ENCODE measurements at regions not wholly inside any gene's neighbourhood (a gene's known extent, or its start where the extent isn't known, plus 50 kb on each side); places are given as distances from the start of the nearest gene placed in this dataset.

DNA sequence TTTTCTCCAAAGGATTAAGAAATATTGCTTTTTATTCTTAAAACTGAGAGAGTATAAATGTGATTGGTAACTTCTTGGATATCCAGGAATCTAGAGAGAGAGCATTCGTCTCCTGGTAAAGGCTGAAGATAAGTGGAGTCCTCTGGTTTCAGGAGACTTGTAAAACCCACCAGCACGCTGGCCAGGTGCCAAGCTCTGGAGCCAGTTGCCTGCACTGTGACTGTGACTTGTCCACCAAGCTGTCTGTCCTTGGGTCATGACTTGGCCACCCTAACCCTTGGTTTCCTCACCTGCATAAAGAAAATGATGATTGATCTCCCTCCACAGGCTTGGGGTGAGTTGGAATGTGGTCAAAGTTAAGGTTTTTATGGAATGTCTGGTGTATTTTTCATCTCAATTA lies 185.4 kb upstream of the NCKAP5 start:
- H2AFZ ChIP-seq (replicated peaks; ENCODE audit: low read length, poor library complexity) = no peak overlapping the region
- ChIA-PET POLR2A (ENCODE audit: unreplicated experiment) (no interaction called here), CTCF (no interaction called here)
- H3K14ac ChIP-seq (replicated peaks; ENCODE audit: low read depth, low read length) = peak overlapping the region; percentile 41; the same call in 1 of the 2 replicates
- peak overlapping the region; percentile 88; the same call in 2 of the 3 replicates for H2BK15ac ChIP-seq (ENCODE audit: low read depth, low read length)
- no peaks in the 10 kb centered on the region for H3K27me3 ChIP-seq (ENCODE audit: control insufficient read depth, insufficient read depth, low read length)
- peak overlapping the region; percentile 55 for H3K18ac ChIP-seq (ENCODE audit: low read depth, low read length)
- in situ Hi-C loops (cut with MboI; ENCODE audit: low sequenced_read_pairs) = no loop called here
- no peak overlapping the region for H2AK9ac ChIP-seq (replicated peaks; ENCODE audit: low read depth, low read length, poor library complexity)
- no peaks in the 10 kb centered on the region for H4K20me1 ChIP-seq (ENCODE audit: insufficient read depth, low read length)
- no peak overlapping the region for H3K56ac ChIP-seq (ENCODE audit: extremely low read depth, insufficient read depth, low read length)
- peak overlapping the region; percentile 51 for H4K91ac ChIP-seq (ENCODE audit: insufficient read depth, low read depth, low read length)
- WGBS, 2 experiments (ENCODE audit: extremely low coverage in 2 of 2, insufficient read length in 1 of 2) = 75% methylated on average over 2 of the region's 2 CpGs; no CpG with 5 or more reads in 1 of the 2 experiments
- H2BK5ac ChIP-seq (ENCODE audit: low read depth, low read length, poor library complexity, severe bottlenecking) = no peak overlapping the region
- H3K23ac ChIP-seq (ENCODE audit: low read depth, low read length) = 0 out of 2 replicates have a peak overlapping the region, but pooled peaks have one; percentile 32
- no peak for TF ChIP-seq CHD1 (IDR thresholded peaks at IDR 0.05; ENCODE audit: low read depth, low read length)
- TF ChIP-seq, protein P1, sequence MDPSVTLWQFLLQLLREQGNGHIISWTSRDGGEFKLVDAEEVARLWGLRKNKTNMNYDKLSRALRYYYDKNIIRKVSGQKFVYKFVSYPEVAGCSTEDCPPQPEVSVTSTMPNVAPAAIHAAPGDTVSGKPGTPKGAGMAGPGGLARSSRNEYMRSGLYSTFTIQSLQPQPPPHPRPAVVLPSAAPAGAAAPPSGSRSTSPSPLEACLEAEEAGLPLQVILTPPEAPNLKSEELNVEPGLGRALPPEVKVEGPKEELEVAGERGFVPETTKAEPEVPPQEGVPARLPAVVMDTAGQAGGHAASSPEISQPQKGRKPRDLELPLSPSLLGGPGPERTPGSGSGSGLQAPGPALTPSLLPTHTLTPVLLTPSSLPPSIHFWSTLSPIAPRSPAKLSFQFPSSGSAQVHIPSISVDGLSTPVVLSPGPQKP (IDR thresholded peaks at IDR 0.05; ENCODE audit: borderline replicate concordance, low read depth, low read length) = no peak
- TF ChIP-seq CEBPB (IDR thresholded peaks at IDR 0.05; ENCODE audit: low read depth, low read length) = no peak
- H4K5ac ChIP-seq (ENCODE audit: low read depth, low read length) = peak overlapping the region; percentile 30; the same call in 1 of the 2 replicates
- DNase-seq (no peak), ATAC-seq (ENCODE audit: low read depth) (no peak)
- no peaks in the 10 kb centered on the region for H3K9me3 ChIP-seq (ENCODE audit: control insufficient read depth, insufficient read depth, low read length)
- H3K36me3 ChIP-seq (ENCODE audit: control insufficient read depth, insufficient read depth, low read length) = no peaks in the 10 kb centered on the region
- no peak overlapping the region for H3K4me2 ChIP-seq (ENCODE audit: low read depth, low read length)
- no peak overlapping the region for H3K9ac ChIP-seq (ENCODE audit: low read depth, low read length)
- H3K9me1 ChIP-seq (ENCODE audit: insufficient read depth, low read length) = peaks cover 14% of the 10 kb centered on the region
- no peak overlapping the region for H3K27ac ChIP-seq (ENCODE audit: insufficient read depth, low read length)
- H2AK5ac ChIP-seq (ENCODE audit: low read depth, low read length) = peak overlapping the region; percentile 89; the same call in 1 of the 2 replicates
- H3K4me1 ChIP-seq (ENCODE audit: control insufficient read depth, insufficient read depth, low read length) = peaks cover 18% of the 10 kb centered on the region
- peak overlapping the region; percentile 67 for H2BK120ac ChIP-seq (ENCODE audit: low read depth, low read length)
- H4K8ac ChIP-seq (ENCODE audit: low read depth in 2 of 2, low read length in 2 of 2) = peak overlapping the region in 1 of 2 experiments; percentile 51; a peak in 2 of 4 replicates
- H3K4ac ChIP-seq (ENCODE audit: low read depth, low read length) = peak overlapping the region; percentile 84
- dilution Hi-C loops (cut with HindIII; ENCODE audit: low sequenced_read_pairs, unreplicated experiment) = no loop called here
- H2BK20ac ChIP-seq (ENCODE audit: low read depth, low read length) = peak overlapping the region; percentile 66
- no peaks in the 10 kb centered on the region for H3K79me1 ChIP-seq (ENCODE audit: low read depth in 1 of 2, low read length in 2 of 2)
- intact Hi-C loops (cut with micrococcal nuclease) = loop anchor here (2.0 kb wide), 1 partner anchor 79 kb away; no protein-coding TSS in a partner anchor
- BruUV-seq (replicated peaks) = no TSS peak
- no peak overlapping the region for H3K4me3 ChIP-seq (ENCODE audit: insufficient read depth, low read depth, low read length)
